ENCODE measurements at regions not wholly inside any gene's neighbourhood (a gene's known extent, or its start where the extent isn't known, plus 50 kb on each side); places are given as distances from the start of the nearest gene placed in this dataset.

- in situ Hi-C loops (cut with MboI; ENCODE audit: low sequenced_read_pairs) = no loop called here
Observed at GRCh38 chr14:23694949-23695663, 58.9 kb downstream of the DHRS2 start.

- in situ Hi-C loops (cut with MboI; ENCODE audit: low sequenced_read_pairs) = no loop called here
Observed at GRCh38 chr14:23695664-23695999, 59.5 kb downstream of the DHRS2 start.

GRCh38 chr14:23696701-23697239 lies 60.6 kb downstream of the DHRS2 start:
- in situ Hi-C loops (cut with MboI; ENCODE audit: low sequenced_read_pairs) = no loop called here

GRCh38 chr14:23697680-23698079 lies 61.5 kb downstream of the DHRS2 start:
- in situ Hi-C loops (cut with MboI; ENCODE audit: low sequenced_read_pairs) = no loop called here

GRCh38 chr14:23702656-23703426 lies 66.7 kb downstream of the DHRS2 start:
- in situ Hi-C loops (cut with MboI; ENCODE audit: low sequenced_read_pairs) = no loop called here

GRCh38 chr14:23704890-23705289 lies 68.7 kb downstream of the DHRS2 start:
- in situ Hi-C loops (cut with MboI; ENCODE audit: low sequenced_read_pairs) = no loop called here

- in situ Hi-C loops (cut with MboI; ENCODE audit: low sequenced_read_pairs) = no loop called here
Observed at GRCh38 chr14:23707415-23707814, 71.3 kb downstream of the DHRS2 start.

- in situ Hi-C loops (cut with MboI; ENCODE audit: low sequenced_read_pairs) = no loop called here
Observed at GRCh38 chr14:23708343-23708742, 72.2 kb downstream of the DHRS2 start.

GRCh38 chr14:23709923-23710322 lies 73.8 kb downstream of the DHRS2 start:
- in situ Hi-C loops (cut with MboI; ENCODE audit: low sequenced_read_pairs) = no loop called here

GRCh38 chr14:23712287-23712686 lies 76.1 kb downstream of the DHRS2 start:
- in situ Hi-C loops (cut with MboI; ENCODE audit: low sequenced_read_pairs) = no loop called here

GRCh38 chr14:23719225-23719985 lies 83.2 kb downstream of the DHRS2 start:
- in situ Hi-C loops (cut with MboI; ENCODE audit: low sequenced_read_pairs) = no loop called here

- in situ Hi-C loops (cut with MboI; ENCODE audit: low sequenced_read_pairs) = no loop called here
Observed at GRCh38 chr14:23722675-23723074, 86.5 kb downstream of the DHRS2 start.

- in situ Hi-C loops (cut with MboI; ENCODE audit: low sequenced_read_pairs) = no loop called here
Observed at GRCh38 chr14:23723911-23724310, 87.7 kb downstream of the DHRS2 start.

- in situ Hi-C loops (cut with MboI; ENCODE audit: low sequenced_read_pairs) = loop anchor here (25.0 kb wide), 1 partner anchor 187 kb away; no protein-coding TSS in a partner anchor
Observed at GRCh38 chr14:23725528-23725927, 89.4 kb downstream of the DHRS2 start.

- in situ Hi-C loops (cut with MboI; ENCODE audit: low sequenced_read_pairs) = loop anchor here (25.0 kb wide), 1 partner anchor 186 kb away; no protein-coding TSS in a partner anchor
Observed at GRCh38 chr14:23725980-23726710, 90.0 kb downstream of the DHRS2 start.

- in situ Hi-C loops (cut with MboI; ENCODE audit: low sequenced_read_pairs) = loop anchor here (25.0 kb wide), 1 partner anchor 185 kb away; no protein-coding TSS in a partner anchor
Observed at GRCh38 chr14:23727566-23728335, 91.6 kb downstream of the DHRS2 start.

- in situ Hi-C loops (cut with MboI; ENCODE audit: low sequenced_read_pairs) = loop anchor here (25.0 kb wide), 1 partner anchor 184 kb away; no protein-coding TSS in a partner anchor
Observed at GRCh38 chr14:23728791-23729190, 92.6 kb downstream of the DHRS2 start.

GRCh38 chr14:23729720-23730387 lies 93.7 kb downstream of the DHRS2 start:
- in situ Hi-C loops (cut with MboI; ENCODE audit: low sequenced_read_pairs) = loop anchor here (25.0 kb wide), 1 partner anchor 182 kb away; no protein-coding TSS in a partner anchor

GRCh38 chr14:23735394-23735793 lies 99.2 kb downstream of the DHRS2 start:
- in situ Hi-C loops (cut with MboI; ENCODE audit: low sequenced_read_pairs) = loop anchor here (25.0 kb wide), 1 partner anchor 177 kb away; no protein-coding TSS in a partner anchor
